A673 (cell line): ENCODE measurements at regions not wholly inside any gene's neighbourhood (a gene's known extent, or its start where the extent isn't known, plus 50 kb on each side); places are given as distances from the start of the nearest gene placed in this dataset.

Experiments used
- EZH2 ChIP-seq: fragments of 200-600 bp; sonication (generic); IDR thresholded peaks from 2 replicates; pipeline ENCODE4 v1.6.1; 2017; ENCODE audit warnings: borderline replicate concordance, low read depth, mild to moderate bottlenecking, mixed read lengths, antibody characterized with exemption, low read length; ENCODE audit not compliant: poor library complexity, severe bottlenecking
- TF ChIP-seq, protein P1 (sequence below): fragments of 300-800, 200-600 bp; sonication (generic); conservative IDR thresholded peaks from 2 replicates; pipeline ENCODE4 v1.5.1; 2017; ENCODE audit warnings: low read depth, mild to moderate bottlenecking, antibody characterized with exemption, low read length, moderate library complexity, mixed read lengths

DNA sequence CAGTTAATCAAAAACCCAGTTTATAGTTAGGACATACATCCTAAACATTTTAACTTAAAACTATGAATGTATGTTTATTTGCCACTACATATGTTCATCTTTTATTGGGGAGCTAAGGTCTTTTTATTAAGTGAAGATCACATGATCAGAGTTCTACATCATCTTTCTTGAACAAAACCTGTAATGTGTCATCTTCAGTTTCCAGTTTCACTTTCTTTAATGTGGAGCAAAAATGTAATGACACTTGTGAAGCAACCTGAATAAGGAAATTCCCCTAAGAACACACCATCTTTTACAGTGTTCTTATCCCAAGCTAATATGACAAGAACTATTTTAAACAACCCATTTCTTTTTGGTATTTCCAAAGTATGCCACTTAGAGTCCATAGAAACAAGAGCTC lies 166.7 kb upstream of the BET1 start:
- TF ChIP-seq, protein P1, sequence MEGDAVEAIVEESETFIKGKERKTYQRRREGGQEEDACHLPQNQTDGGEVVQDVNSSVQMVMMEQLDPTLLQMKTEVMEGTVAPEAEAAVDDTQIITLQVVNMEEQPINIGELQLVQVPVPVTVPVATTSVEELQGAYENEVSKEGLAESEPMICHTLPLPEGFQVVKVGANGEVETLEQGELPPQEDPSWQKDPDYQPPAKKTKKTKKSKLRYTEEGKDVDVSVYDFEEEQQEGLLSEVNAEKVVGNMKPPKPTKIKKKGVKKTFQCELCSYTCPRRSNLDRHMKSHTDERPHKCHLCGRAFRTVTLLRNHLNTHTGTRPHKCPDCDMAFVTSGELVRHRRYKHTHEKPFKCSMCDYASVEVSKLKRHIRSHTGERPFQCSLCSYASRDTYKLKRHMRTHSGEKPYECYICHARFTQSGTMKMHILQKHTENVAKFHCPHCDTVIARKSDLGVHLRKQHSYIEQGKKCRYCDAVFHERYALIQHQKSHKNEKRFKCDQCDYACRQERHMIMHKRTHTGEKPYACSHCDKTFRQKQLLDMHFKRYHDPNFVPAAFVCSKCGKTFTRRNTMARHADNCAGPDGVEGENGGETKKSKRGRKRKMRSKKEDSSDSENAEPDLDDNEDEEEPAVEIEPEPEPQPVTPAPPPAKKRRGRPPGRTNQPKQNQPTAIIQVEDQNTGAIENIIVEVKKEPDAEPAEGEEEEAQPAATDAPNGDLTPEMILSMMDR, result no peak
- no peak for TF ChIP-seq EZH2
